ENCODE measurements at regions not wholly inside any gene's neighbourhood (a gene's known extent, or its start where the extent isn't known, plus 50 kb on each side); places are given as distances from the start of the nearest gene placed in this dataset.

DNA sequence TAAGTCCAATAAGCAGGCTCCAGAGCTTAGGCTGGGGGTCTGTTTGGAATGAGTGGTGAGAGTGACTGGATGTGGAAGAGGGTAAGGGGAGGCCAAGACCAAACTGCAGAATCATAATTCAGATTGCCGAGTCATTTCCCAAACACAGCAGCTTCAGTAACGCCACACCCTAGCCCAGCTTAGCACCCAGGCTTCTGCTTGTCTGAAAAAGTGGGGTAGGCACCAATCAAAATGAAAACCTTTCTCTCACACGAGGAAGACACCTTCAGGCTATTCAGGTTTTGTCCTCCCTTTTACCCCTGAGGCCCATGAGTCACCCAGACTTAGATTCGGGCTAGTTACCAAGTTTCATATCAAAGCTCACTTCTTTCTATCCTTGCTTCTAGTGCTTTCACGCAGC lies 306.1 kb downstream of the DAD1 start:
- TF ChIP-seq, protein P1, sequence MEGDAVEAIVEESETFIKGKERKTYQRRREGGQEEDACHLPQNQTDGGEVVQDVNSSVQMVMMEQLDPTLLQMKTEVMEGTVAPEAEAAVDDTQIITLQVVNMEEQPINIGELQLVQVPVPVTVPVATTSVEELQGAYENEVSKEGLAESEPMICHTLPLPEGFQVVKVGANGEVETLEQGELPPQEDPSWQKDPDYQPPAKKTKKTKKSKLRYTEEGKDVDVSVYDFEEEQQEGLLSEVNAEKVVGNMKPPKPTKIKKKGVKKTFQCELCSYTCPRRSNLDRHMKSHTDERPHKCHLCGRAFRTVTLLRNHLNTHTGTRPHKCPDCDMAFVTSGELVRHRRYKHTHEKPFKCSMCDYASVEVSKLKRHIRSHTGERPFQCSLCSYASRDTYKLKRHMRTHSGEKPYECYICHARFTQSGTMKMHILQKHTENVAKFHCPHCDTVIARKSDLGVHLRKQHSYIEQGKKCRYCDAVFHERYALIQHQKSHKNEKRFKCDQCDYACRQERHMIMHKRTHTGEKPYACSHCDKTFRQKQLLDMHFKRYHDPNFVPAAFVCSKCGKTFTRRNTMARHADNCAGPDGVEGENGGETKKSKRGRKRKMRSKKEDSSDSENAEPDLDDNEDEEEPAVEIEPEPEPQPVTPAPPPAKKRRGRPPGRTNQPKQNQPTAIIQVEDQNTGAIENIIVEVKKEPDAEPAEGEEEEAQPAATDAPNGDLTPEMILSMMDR (optimal IDR thresholded peaks at IDR 0.05 in 1 of 3, IDR thresholded peaks at IDR 0.05 in 1 of 3, conservative IDR thresholded peaks at IDR 0.05 in 1 of 3; ENCODE audit: extremely low read depth in 1 of 3, insufficient read depth in 2 of 3, low read length in 3 of 3): no peak
- TF ChIP-seq EZH2 (IDR thresholded peaks at IDR 0.05; ENCODE audit: low read length): no peak
